GM18508 (cell line): ENCODE measurements at regions not wholly inside any gene's neighbourhood (a gene's known extent, or its start where the extent isn't known, plus 50 kb on each side); places are given as distances from the start of the nearest gene placed in this dataset.

Experiments used
- ATAC-seq: cut with Tn5 transposase; IDR thresholded peaks from one replicate; pipeline ENCODE4 v1.9.1; 2021; ENCODE audit warnings: moderate number of reproducible peaks; ENCODE audit not compliant: insufficient read depth, unreplicated experiment

- ATAC-seq = no peak
Observed at GRCh38 chr3:117706756-117707155, 997.2 kb downstream of the TUSC7 start.

DNA sequence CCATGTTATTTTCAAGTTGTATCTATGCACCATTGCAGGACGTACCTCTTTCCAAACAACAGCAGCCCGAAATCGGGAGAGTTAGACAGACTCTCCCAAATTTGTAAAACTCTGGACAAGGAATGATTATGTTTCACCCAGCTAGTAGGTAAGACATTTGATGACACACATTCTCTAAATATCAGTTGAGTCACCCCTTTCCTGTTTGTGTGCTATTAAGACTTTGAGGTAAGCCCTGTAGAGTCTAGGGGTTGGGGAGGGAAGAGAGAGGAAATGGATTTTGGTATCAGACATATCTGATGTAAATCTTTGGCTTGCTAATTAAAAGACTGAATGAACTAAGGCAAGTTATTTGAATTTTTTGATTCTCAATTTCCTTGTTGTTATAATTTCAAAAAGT is 999.0 kb downstream of the TUSC7 start:
- ATAC-seq = no peak

DNA sequence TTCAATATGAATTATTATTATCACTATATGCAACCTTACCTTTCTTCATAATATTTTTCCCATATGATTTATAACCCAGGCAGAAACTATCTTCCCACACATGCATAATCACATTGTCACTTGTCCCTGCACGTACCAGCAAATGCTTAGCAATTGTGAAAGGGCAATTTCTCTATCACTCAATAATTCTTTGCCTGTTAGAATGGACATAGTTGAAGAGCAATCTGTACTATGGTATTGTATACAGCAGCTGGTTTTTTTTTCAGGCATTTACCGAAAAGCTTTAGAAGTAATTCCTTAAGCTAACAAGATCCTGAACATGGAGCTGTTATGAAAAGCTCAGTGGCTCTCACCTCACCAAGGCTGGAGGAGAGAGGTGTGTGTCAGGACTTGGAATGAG is 999.5 kb downstream of the TUSC7 start:
- ATAC-seq = no peak

DNA sequence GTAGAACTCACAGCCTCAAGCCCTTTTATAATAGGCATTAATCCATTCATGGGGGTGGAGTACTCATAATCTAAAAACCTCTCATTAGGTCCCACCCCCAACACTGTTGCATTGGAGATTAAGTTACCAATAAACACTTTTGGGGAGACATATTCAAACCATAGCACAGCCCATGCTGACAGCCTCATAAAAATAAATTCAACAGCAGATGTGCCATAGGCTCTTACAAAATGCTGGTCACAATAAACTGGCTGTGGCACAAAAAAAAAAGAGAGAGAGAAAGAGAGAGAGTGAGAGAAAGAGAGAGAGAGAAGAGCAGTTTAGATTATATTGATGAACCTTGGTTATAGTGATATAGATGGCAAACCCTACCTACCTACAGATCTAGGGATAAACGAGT is 1000.9 kb downstream of the TUSC7 start:
- no peak for ATAC-seq

DNA sequence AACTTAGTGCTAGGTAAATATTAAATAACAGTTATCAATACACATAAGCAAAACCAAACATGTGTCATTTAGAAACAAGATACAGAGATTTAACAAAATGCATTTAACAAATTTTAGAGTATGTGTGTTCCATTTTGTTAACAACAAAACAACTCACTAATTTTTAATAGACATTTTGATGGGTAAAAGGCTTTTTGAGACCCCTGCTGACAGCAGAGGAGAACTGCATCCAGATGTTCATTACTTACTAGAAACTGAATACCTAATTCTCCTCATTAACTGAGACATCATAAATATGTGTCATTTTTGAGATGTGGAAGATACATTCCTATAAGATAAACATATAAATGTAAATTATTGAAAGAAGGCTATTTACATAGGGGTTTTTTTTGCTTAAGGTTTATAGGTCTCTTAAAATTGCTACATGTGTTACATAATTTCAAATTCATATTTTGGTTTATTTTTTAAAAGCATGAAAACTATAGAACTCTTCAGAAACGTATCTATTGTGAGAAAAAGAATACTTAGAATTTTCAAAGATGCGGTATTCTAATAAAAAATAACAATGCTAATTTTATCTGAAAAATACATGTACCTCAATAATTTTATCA is 1009.8 kb downstream of the TUSC7 start:
- ATAC-seq = no peak

GRCh38 chr3:117721866-117722265 is 1012.3 kb downstream of the TUSC7 start:
- no peak for ATAC-seq

- peak; percentile 42 for ATAC-seq
Observed at GRCh38 chr3:117722856-117723255, 1013.3 kb downstream of the TUSC7 start.

GRCh38 chr3:117723825-117724224 is 1014.2 kb downstream of the TUSC7 start:
- no peak for ATAC-seq

DNA sequence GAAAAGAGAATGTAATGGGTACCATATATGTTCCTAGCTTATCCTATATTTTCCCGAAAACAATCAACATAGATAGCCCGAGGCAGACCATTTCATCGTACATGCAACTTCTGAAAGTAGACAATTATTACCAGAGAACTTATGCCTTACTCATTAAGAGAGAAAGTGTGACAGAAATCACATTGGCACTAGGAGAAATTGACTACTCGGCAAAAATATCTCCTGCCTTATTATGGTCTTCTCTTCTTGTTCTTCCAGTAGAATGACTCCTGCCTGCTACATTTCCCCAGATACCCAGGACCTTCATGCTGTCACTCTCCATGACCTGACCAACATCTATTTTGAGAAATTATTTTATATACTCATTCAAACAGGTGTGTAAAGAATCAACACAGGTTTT is 1015.7 kb downstream of the TUSC7 start:
- ATAC-seq = no peak

GRCh38 chr3:117726776-117727175 is 1017.2 kb downstream of the TUSC7 start:
- ATAC-seq = no peak

- no peak for ATAC-seq
Observed at GRCh38 chr3:117728226-117728625, 1018.6 kb downstream of the TUSC7 start.

DNA sequence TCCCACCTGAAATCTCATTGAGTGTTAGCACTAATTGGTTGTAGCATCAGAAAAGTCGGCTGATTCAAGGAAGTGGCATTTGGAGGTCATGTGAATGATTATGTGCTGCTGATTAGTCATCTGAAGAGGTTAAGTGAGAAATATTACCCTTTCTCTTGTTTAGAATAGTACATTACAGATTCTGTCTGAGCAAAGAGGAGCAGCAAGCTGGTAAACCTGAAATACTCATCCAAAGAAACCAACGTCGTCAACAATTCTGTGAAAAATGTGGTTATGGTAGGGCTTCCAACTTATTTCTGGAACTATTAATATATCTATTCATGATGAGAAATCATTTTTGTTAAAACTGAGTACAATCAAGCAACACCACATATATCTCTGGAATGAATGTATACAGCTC is 1024.9 kb downstream of the TUSC7 start:
- no peak for ATAC-seq

DNA sequence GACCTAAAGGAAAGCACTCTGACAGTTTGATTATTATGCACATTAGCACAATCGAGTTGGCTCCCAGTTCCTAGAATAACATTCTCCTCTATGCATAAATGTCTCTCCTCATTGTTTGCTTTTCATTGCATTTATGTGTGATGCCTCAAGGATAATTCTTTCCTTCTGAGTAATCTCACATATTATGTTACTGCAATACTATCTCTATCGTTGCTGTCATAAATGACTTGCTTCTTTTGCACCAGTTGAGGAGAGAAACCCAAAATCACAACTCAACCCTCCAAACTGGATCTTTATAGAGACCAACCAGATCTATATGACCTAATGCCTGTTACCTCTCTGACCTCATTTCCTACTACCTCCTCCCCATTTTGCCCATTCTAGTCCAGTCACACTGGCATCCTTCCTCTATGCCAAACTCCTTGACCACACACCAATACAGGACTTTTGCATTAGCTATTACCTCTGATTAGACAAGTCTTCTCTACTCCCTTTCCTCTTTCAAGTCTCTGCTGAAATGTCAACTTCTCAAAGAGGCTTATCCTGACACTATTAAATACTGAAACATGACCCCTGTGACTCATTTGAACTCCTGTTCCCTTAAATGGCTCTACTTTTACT is 1026.0 kb downstream of the TUSC7 start:
- ATAC-seq = no peak

DNA sequence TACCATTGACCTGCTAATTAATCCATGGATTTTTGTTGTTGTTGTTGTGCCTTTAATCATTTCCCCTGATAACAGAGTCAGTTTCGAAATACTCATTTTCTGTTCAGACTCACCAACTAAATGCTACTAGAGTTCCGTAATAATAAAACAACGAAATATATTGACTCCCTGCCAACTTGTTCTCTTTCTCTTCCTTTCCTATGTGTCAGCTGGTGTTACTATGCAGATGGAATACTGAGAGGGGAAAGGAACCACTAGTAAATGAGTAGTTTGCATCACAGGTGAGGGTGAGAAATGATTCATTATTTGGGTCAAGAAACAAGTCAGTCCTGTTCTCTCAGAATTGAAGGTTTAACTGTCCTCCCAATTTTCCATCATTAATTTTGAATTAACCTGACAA is 1027.3 kb downstream of the TUSC7 start:
- ATAC-seq = no peak

DNA sequence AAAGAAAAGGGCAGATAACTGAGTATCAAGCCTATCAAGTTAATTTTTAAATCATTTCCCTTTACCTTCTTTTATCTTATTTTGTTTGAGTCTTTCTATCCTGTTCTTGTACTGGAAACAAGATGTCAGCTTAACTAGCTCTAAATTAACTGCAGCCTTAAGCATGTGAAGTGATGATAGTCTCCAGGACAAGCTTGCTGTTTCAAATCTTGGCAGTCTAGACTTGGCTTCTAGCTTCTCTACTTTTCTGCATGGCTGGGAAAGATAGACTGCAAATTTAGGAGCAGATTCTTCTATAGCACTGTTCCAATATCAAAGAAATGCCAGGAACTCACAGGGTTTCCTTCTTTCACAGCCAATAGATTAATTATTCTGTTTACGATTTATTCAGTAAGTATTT is 1034.4 kb downstream of the TUSC7 start:
- ATAC-seq = no peak

- no peak for ATAC-seq
Observed at GRCh38 chr3:117744935-117745334, 1035.4 kb downstream of the TUSC7 start.

- ATAC-seq = no peak
Observed at GRCh38 chr3:117745516-117745915, 1035.9 kb downstream of the TUSC7 start.

DNA sequence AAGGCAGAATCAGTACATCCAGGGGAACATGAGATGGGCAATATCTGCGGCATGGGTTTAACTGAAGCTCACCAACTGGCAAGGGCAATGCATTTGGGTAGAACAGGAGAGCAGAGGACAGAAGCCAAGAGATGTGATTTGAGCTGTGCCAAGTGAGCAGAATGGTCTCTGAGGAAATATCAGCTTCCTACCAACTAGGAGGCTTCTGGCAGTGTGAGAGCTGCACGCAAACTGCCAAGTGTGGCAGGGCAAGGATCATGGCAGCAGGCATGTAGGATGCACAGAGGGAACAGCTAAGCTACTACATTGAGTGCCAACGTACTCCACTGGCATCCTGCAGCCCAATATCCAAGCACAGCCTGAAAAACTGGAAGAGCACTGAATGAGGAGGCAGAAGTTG is 1036.5 kb downstream of the TUSC7 start:
- no peak for ATAC-seq

- ATAC-seq = no peak
Observed at GRCh38 chr3:117748131-117748530, 1038.6 kb downstream of the TUSC7 start.

GRCh38 chr3:117750674-117751269 is 1041.2 kb downstream of the TUSC7 start:
- no peak for ATAC-seq

GRCh38 chr3:117751651-117752050 is 1042.1 kb downstream of the TUSC7 start:
- no peak for ATAC-seq
